RWPE1 (cell line): ENCODE measurements at regions not wholly inside any gene's neighbourhood (a gene's known extent, or its start where the extent isn't known, plus 50 kb on each side); places are given as distances from the start of the nearest gene placed in this dataset.

Experiments used
- CTCF ChIA-PET: fragments of 350-600 bp; sonication (Branson Sonifier 250); formaldehyde crosslinking; extraction: SDS; loops from one replicate; lab custom pipeline; 2021; lab: Yijun Ruan, JAX
- POLR2A ChIA-PET: fragments of 400-600 bp; formaldehyde crosslinking; extraction: SDS; loops from one replicate; lab custom pipeline; 2020; ENCODE audit warnings: antibody characterized with exemption; ENCODE audit not compliant: low non-redundant PET; lab: Yijun Ruan, JAX
- DNase-seq: peaks from one replicate; pipeline ENCODE4 v3.0.0; 2012; ENCODE audit warnings: low spot score
- H3K27ac ChIP-seq: fragments of 450-650 bp; 2 replicates; pipeline ENCODE4 v1.5.1; 2017
- TF ChIP-seq, protein P1 (sequence below): fragments of 450-650 bp; conservative IDR thresholded peaks from 2 replicates; pipeline ENCODE4 v1.5.1; 2017; ENCODE audit warnings: low read depth, mild to moderate bottlenecking

DNA sequence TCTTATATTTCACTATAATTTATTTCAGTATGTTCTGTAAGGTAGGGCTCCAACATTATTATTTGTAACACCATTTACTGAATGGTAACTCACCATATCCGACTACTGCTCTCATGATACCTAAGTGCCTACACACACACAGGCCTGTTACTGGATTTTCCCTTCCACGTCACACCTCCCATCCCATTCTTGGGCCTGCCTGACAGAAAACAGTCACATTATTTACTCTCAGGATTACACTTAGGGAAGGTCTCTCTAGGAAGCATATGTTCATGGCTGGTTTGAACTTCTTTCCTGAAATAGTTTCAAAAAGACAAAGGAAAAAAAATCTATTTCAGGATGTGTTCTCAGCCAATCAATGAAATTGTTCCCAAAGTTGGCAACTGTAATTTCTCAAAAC, 102.3 kb upstream of the DOCK9 start:
- ChIA-PET POLR2A (no interaction called here), CTCF (no interaction called here)
- H3K27ac ChIP-seq: no peak overlapping the region
- no peak for DNase-seq
- TF ChIP-seq, protein P1, sequence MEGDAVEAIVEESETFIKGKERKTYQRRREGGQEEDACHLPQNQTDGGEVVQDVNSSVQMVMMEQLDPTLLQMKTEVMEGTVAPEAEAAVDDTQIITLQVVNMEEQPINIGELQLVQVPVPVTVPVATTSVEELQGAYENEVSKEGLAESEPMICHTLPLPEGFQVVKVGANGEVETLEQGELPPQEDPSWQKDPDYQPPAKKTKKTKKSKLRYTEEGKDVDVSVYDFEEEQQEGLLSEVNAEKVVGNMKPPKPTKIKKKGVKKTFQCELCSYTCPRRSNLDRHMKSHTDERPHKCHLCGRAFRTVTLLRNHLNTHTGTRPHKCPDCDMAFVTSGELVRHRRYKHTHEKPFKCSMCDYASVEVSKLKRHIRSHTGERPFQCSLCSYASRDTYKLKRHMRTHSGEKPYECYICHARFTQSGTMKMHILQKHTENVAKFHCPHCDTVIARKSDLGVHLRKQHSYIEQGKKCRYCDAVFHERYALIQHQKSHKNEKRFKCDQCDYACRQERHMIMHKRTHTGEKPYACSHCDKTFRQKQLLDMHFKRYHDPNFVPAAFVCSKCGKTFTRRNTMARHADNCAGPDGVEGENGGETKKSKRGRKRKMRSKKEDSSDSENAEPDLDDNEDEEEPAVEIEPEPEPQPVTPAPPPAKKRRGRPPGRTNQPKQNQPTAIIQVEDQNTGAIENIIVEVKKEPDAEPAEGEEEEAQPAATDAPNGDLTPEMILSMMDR: no peak

DNA sequence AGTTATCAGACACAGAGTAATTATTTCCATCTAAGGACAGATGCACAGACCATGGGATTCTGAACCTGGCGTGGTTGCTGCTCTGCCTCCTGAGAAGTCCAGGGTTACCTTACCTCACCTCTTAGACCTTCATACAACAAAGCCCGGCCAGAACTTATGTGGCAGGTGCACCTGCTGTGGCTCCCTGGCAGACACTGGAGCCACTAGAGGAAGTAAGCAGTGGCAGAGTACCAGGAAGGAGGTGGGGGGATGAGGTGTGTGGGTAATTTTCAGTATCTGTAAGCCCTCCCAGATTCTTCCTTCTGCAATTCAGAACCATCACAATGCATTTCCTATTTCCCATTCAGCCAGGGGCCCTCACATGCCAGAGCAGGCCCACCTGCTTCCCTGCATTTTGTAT, 106.1 kb upstream of the DOCK9 start:
- H3K27ac ChIP-seq: no peak overlapping the region
- ChIA-PET CTCF (no interaction called here), POLR2A (no interaction called here)
- DNase-seq: no peak
- TF ChIP-seq, protein P1: no peak

DNA sequence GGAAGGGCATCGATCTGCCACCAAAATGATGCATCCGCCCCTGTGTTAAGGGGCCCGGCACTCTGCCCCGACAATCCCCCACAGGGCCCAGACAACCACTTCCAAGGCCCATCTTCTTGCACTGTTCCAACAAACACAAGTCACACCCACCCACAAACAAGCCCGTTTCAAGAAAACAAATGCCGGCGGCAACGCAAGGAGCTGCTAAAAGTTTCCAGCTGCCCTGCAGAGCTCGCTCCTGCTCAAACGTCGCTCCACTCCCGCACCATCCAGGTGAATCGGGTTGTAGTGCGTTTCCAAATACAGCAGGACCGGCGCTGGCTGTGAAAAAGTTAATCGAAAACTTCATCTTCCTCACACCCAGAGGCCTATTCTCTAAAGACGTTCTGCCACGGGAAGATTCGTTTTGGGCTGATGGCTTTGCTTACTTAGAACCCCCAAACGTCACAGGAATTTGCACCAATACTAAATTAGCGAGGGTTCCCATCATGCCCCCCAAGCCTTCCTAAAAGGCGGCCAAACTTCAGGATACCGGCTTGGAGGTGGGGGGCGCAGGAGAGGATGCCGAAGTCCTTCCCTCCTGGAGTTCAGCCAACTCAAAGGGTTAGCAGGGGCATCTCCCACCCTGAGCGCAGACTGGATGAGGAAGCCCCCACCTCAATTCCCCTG, 107.4 kb upstream of the DOCK9 start:
- POLR2A ChIA-PET: no interaction called here
- CTCF ChIA-PET: interaction anchor here (0.7 kb wide), 1 partner anchor 195 kb away, joined by 3 read pairs; no protein-coding TSS in a partner anchor
- TF ChIP-seq, protein P1: no peak
- DNase-seq: peak; percentile 18
- H3K27ac ChIP-seq: peak overlapping the region; percentile 94

DNA sequence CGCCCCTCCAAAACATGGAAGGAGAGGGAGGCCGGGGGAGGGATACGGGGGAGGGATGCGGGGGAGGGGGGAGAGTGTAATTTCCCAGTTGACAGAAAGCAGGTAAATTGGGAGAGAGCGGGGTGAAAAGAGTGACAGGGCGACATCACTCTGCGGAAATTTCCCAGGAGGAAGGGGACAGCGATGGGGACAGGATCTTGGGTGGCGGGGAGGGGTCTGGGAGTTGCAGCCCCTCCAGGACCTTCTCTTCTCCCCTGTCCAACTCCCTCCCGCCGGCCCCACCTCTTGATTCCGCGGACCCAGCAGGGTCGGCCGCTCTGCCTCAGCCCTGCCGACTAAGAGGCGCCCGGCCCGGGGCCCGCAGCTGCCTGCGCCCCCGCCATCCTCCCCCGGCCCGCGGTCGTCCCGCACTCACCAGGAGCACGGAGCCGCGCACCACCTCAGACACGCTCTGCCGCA, 108.0 kb upstream of the DOCK9 start:
- DNase-seq: peak; percentile 24
- ChIA-PET CTCF (interaction anchor here (0.7 kb wide), 1 partner anchor 196 kb away, joined by 3 read pairs; no protein-coding TSS in a partner anchor), POLR2A (no interaction called here)
- peak overlapping the region; percentile 94 for H3K27ac ChIP-seq
- TF ChIP-seq, protein P1: no peak

DNA sequence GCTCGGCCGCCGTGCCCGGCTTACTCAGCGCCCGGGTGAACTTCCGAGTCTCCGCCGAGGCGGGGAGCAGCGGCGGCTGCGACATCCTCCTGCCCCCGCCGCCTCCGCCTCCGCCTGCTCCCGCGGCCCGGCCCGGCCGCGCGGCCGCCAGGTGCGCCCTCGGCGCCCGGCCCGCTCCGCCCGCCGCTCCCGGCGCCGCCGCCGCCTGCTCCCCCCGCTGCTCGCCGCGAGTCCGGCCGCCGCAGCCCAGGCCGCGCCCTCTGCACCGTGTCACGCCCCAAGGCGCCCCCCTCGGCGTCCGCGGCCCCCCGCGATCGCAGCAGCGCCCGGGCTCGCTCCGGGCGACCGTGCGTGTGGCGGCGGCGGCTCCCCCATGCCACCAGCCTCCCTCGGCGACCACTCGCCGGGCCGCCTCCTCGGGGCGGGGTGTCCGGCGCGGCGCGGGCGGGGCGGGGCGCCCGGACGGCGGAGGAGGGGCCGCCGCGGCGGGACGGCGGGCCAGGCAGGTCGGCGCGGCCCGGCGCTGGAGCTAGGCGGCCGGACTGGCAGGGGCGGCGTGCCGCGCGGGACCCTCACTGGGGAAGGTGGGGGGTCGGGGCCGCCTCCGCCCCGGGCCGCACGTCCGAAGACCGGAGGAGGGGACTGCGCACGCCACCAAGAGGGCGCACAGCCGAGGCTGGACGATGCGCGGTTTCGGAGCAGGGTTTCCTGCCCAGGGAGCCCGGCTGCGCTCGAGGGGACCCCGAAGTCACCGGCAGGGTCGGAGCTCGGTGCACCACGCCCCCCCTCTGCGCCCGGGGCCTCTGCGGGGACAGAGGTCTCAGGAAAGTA, 108.6 kb upstream of the DOCK9 start:
- TF ChIP-seq, protein P1: no peak

More for the DNA sequence above, 108.6 kb upstream of the DOCK9 start:
- DNase-seq: peak; percentile 64
- POLR2A ChIA-PET: interaction anchor here (0.9 to 1.1 kb wide), 2 partner anchors 21 to 113 kb away, joined by 3 to 5 read pairs; no protein-coding TSS in a partner anchor
- CTCF ChIA-PET: interaction anchor here (0.7 to 2.7 kb wide), 3 partner anchors 90 to 197 kb away, joined by 3 to 9 read pairs (median 3); no protein-coding TSS in a partner anchor
- H3K27ac ChIP-seq: peak overlapping the region; percentile 94
